Parathyroid adenoma (tissue), 2 donors: ENCODE measurements at regions not wholly inside any gene's neighbourhood (a gene's known extent, or its start where the extent isn't known, plus 50 kb on each side); places are given as distances from the start of the nearest gene placed in this dataset.

Source experiments
- H2AFZ ChIP-seq: fragments of 300-600 bp; sonication (generic); one replicate; pipeline ENCODE4 v1.7.0; 2017; ENCODE audit warnings: antibody characterized with exemption, mild to moderate bottlenecking
- H3K27ac ChIP-seq: fragments of 300-600 bp; sonication (generic); one replicate; pipeline ENCODE4 v1.7.0; 2017
- H3K27me3 ChIP-seq: fragments of 300-600 bp; sonication (generic); one replicate; pipeline ENCODE4 v1.7.0; 2017; ENCODE audit warnings: low read length; ENCODE audit not compliant: control insufficient read depth, insufficient read depth
- H3K36me3 ChIP-seq: fragments of 300-600 bp; sonication (generic); one replicate; pipeline ENCODE4 v1.7.0; 2017; ENCODE audit warnings: low read length; ENCODE audit not compliant: control insufficient read depth, insufficient read depth
- H3K4me1 ChIP-seq: fragments of 300-600 bp; sonication (generic); one replicate; pipeline ENCODE4 v1.7.0; 2017; ENCODE audit warnings: control low read depth
- H3K4me2 ChIP-seq: fragments of 300-600 bp; sonication (generic); one replicate; pipeline ENCODE4 v1.7.0; 2017; ENCODE audit warnings: low read length
- H3K4me3 ChIP-seq: fragments of 300-600 bp; sonication (generic); one replicate; pipeline ENCODE4 v1.7.0; 2017; ENCODE audit warnings: low read depth, low read length
- H3K79me2 ChIP-seq: fragments of 300-600 bp; sonication (generic); one replicate; pipeline ENCODE4 v1.7.0; 2017; ENCODE audit warnings: control low read depth
- H3K9ac ChIP-seq: fragments of 300-600 bp; sonication (generic); one replicate; pipeline ENCODE4 v1.7.0; 2017; ENCODE audit warnings: mild to moderate bottlenecking
- H3K9me3 ChIP-seq: fragments of 300-600 bp; sonication (generic); one replicate; pipeline ENCODE4 v1.7.0; 2017; ENCODE audit warnings: low read length; ENCODE audit not compliant: control insufficient read depth
- CTCF ChIP-seq: fragments of 300-600 bp; sonication (generic); IDR thresholded peaks from one replicate; pipeline ENCODE4 v1.7.0; 2017; ENCODE audit warnings: antibody characterized with exemption, mild to moderate bottlenecking
- donor health status: primary hyperparathyroidism.

DNA sequence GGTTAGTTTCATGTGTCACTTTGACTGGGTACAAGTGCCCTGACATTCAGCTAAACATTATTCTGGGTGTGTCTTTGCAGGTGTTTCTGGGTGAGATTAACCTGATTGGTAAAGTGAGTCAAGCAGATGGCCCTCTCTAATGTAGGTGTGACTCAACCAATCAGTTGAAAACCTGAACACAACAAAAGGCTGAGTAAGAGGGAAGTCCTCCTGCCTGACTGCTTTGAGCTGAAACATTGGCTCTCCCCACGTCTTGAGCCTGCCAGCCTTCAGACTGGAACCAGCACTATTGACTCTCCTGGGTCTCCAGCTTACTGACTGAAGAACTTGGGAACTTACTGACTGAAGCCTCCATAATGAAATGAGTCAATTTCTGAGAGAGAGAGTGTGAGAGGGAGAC lies 70.0 kb upstream of the C21orf91 start:
- Histone ChIP-seq H3K4me3 (no peak overlapping the region), H3K27ac (no peak overlapping the region), H2AFZ (no peak overlapping the region), H3K27me3 (no peaks in the 10 kb centered on the region), H3K4me1 (no peaks in the 10 kb centered on the region), H3K4me2 (no peak overlapping the region), H3K36me3 (no peaks in the 10 kb centered on the region), H3K79me2 (no peaks in the 10 kb centered on the region), H3K9me3 (no peaks in the 10 kb centered on the region), H3K9ac (no peak overlapping the region)
- TF ChIP-seq CTCF: no peak

DNA sequence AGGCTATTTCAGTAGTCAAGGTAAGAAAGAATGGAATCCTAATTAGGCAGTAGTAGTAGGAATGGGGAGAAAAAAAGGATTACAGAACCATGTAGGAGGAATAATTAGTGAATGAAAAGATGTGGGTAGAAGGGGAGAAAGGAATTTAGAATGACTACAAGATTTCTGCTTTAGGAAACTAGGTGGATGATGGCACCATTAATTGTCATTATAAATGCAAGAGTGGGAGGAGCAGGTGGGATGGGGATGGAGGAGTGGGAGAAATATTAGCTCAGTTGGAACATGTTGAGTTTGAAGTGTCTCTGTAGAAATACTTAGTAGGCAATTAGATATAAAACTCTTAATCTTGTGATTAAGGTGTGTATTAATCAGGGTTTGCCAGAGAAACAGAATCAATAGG lies 50.0 kb upstream of the C21orf91 start:
- H3K27ac ChIP-seq: no peak overlapping the region
- no peak overlapping the region for H3K4me3 ChIP-seq
- TF ChIP-seq CTCF: no peak
- H3K4me1 ChIP-seq: no peaks in the 10 kb centered on the region
- H3K36me3 ChIP-seq: no peaks in the 10 kb centered on the region
- H3K27me3 ChIP-seq: no peaks in the 10 kb centered on the region
- H2AFZ ChIP-seq: no peak overlapping the region
- H3K9me3 ChIP-seq: no peaks in the 10 kb centered on the region
- no peak overlapping the region for H3K4me2 ChIP-seq
- no peak overlapping the region for H3K9ac ChIP-seq
- no peaks in the 10 kb centered on the region for H3K79me2 ChIP-seq
